ENCODE measurements at regions not wholly inside any gene's neighbourhood (a gene's known extent, or its start where the extent isn't known, plus 50 kb on each side); places are given as distances from the start of the nearest gene placed in this dataset.
"Not testable (repeated sequence)": the region's sequence is repeated elsewhere in the genome, so short reads cannot be mapped to it uniquely, and the experiment has no call there.

GRCh38 chr1:78298349-78298748, 192.4 kb upstream of the PTGFR start:
- intact Hi-C loops (cut with DNase I), result no loop called here
- Histone ChIP-seq H3K27me3 (no peaks in the 10 kb centered on the region), H3K27ac (no peak overlapping the region), H3K9ac (ENCODE audit: low read depth in 2 of 2, low read length in 2 of 2) (no peak overlapping the region), H3K4me3 (no peak overlapping the region), H3K36me3 (no peaks in the 10 kb centered on the region), H3K9me3 (no peaks in the 10 kb centered on the region), H3K4me1 (no peaks in the 10 kb centered on the region)
- TF ChIP-seq, protein P1, sequence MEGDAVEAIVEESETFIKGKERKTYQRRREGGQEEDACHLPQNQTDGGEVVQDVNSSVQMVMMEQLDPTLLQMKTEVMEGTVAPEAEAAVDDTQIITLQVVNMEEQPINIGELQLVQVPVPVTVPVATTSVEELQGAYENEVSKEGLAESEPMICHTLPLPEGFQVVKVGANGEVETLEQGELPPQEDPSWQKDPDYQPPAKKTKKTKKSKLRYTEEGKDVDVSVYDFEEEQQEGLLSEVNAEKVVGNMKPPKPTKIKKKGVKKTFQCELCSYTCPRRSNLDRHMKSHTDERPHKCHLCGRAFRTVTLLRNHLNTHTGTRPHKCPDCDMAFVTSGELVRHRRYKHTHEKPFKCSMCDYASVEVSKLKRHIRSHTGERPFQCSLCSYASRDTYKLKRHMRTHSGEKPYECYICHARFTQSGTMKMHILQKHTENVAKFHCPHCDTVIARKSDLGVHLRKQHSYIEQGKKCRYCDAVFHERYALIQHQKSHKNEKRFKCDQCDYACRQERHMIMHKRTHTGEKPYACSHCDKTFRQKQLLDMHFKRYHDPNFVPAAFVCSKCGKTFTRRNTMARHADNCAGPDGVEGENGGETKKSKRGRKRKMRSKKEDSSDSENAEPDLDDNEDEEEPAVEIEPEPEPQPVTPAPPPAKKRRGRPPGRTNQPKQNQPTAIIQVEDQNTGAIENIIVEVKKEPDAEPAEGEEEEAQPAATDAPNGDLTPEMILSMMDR (IDR thresholded peaks at IDR 0.05), result no peak
- no peak for DNase-seq

DNA sequence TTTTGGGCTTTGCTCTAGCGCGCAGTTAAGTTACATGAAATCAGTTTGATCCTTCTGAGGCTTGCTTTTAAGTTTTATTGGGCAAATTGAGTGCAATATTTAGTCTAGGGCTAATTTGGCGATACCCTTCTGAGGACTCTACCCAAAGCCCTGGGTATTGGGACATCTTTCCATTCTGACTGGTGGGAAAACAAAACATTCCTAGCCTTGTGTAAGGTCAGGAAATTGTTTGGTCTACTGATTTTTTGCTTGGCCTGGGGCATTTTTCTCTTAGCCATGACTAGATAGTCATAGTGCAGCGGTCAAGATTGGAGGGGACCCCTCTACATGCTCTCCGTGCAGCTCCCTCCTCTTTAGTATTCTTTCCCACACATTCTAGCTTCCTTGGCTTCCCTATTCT, 189.6 kb upstream of the PTGFR start:
- no peaks in the 10 kb centered on the region for H3K9me3 ChIP-seq
- TF ChIP-seq, protein P1 (IDR thresholded peaks at IDR 0.05), result no peak
- intact Hi-C loops (cut with DNase I), result no loop called here
- no peak overlapping the region for H3K27ac ChIP-seq
- no peak overlapping the region for H3K9ac ChIP-seq (ENCODE audit: low read depth in 2 of 2, low read length in 2 of 2)
- DNase-seq, result no peak
- H3K27me3 ChIP-seq, result no peaks in the 10 kb centered on the region
- no peaks in the 10 kb centered on the region for H3K36me3 ChIP-seq
- no peaks in the 10 kb centered on the region for H3K4me1 ChIP-seq
- H3K4me3 ChIP-seq, result no peak overlapping the region

DNA sequence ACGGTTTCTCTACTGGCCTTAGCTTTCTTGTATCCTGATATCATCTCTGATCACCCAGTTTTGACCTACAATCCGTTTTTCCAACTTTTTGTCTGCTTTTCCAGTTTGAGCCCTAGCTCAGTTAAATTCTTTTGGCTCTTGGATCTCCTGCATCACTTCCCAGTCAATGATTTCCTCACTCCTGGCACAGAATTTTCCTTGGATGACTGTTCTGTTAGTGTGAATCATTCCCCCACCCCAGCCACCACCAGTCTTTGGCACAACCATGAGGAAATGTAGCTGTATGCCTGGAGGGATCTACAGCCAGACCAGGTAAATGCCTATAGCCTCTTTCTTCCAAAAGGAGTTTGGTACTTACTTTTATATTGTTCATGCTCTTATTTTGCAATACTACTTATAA, 187.2 kb upstream of the PTGFR start:
- no peak overlapping the region for H3K27ac ChIP-seq
- H3K9me3 ChIP-seq, result no peaks in the 10 kb centered on the region
- TF ChIP-seq, protein P1 (IDR thresholded peaks at IDR 0.05), result no peak
- no peak overlapping the region for H3K9ac ChIP-seq (ENCODE audit: low read depth in 2 of 2, low read length in 2 of 2)
- H3K36me3 ChIP-seq, result no peaks in the 10 kb centered on the region
- peak; percentile 44 for DNase-seq
- intact Hi-C loops (cut with DNase I), result no loop called here
- no peaks in the 10 kb centered on the region for H3K27me3 ChIP-seq
- no peaks in the 10 kb centered on the region for H3K4me1 ChIP-seq
- H3K4me3 ChIP-seq, result no peak overlapping the region

- intact Hi-C loops (cut with DNase I), result no loop called here
- no peaks in the 10 kb centered on the region for H3K36me3 ChIP-seq
- no peak overlapping the region for H3K27ac ChIP-seq
- H3K9me3 ChIP-seq, result no peaks in the 10 kb centered on the region
- no peak for DNase-seq
- H3K9ac ChIP-seq (ENCODE audit: low read depth in 2 of 2, low read length in 2 of 2), result no peak overlapping the region
- H3K4me3 ChIP-seq, result no peak overlapping the region
- no peaks in the 10 kb centered on the region for H3K4me1 ChIP-seq
- TF ChIP-seq, protein P1 (IDR thresholded peaks at IDR 0.05), result no peak
- no peaks in the 10 kb centered on the region for H3K27me3 ChIP-seq
Observed at GRCh38 chr1:78304341-78304740, 186.4 kb upstream of the PTGFR start.

- intact Hi-C loops (cut with DNase I), result no loop called here
- DNase-seq, result no peak
- Histone ChIP-seq H3K9me3 (no peaks in the 10 kb centered on the region), H3K4me1 (no peaks in the 10 kb centered on the region), H3K27me3 (no peaks in the 10 kb centered on the region), H3K36me3 (no peaks in the 10 kb centered on the region), H3K27ac (no peak overlapping the region), H3K4me3 (no peak overlapping the region), H3K9ac (ENCODE audit: low read depth in 2 of 2, low read length in 2 of 2) (no peak overlapping the region)
- TF ChIP-seq, protein P1 (IDR thresholded peaks at IDR 0.05), result no peak
Observed at GRCh38 chr1:78304761-78305160, 186.0 kb upstream of the PTGFR start.

DNA sequence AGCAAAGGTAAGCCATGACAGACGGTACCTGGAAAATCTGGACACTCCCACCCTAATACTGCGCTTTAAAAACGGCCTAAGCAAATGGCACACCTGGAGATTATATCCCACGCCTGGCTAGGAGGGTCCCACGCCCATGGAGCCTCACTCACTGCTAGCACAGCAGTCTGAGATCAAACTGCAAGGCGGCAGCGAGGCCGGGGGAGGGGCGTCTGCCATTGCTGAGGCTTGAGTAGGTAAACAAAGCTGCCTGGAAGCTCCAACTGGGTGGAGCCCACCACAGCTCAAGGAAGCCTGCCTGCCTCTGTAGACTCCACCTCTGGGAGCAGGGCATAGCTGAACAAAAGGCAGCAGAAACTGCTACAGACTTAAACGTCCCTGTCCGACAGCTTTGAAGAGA, 180.5 kb upstream of the PTGFR start:
- H3K4me3 ChIP-seq; H3K27ac ChIP-seq; H3K36me3 ChIP-seq; DNase-seq; H3K4me1 ChIP-seq; H3K9me3 ChIP-seq; H3K27me3 ChIP-seq; intact Hi-C loops (cut with DNase I); H3K9ac ChIP-seq (ENCODE audit: low read depth in 2 of 2, low read length in 2 of 2): not testable (repeated sequence)
